Small intestine (tissue), 7 donors: ENCODE measurements at regions not wholly inside any gene's neighbourhood (a gene's known extent, or its start where the extent isn't known, plus 50 kb on each side); places are given as distances from the start of the nearest gene placed in this dataset.

ENCODE experiments used
- DNase-seq, 2 donors: peaks; one replicate each; pipeline versions ENCODE4 v3.0.0 to v3.0.0-alpha.2; 2013
- FAIRE-seq: peaks from 2 replicates; lab custom pipeline; 2012; peaks lifted over from hg19 to GRCh38; lab: Jason Lieb, UNC
- H3K27ac ChIP-seq, 3 donors: one replicate each; pipeline ENCODE4 v1.5.1; 2013; ENCODE audit warnings: low read length in 2 of 3, mild to moderate bottlenecking in 2 of 3, control low read depth in 1 of 3, inconsistent platforms in 1 of 3, low read depth in 1 of 3, moderate library complexity in 1 of 3
- H3K27me3 ChIP-seq, 3 donors: one replicate each; pipeline ENCODE4 v1.6.1; 2013; ENCODE audit warnings: low read length in 3 of 3, inconsistent platforms in 1 of 3; ENCODE audit not compliant: control insufficient read depth in 3 of 3, insufficient read depth in 3 of 3
- H3K36me3 ChIP-seq, 3 donors: one replicate each; pipeline ENCODE4 v1.6.1; 2013; ENCODE audit warnings: low read length in 3 of 3, inconsistent platforms in 1 of 3, low read depth in 1 of 3, mild to moderate bottlenecking in 1 of 3, moderate library complexity in 1 of 3; ENCODE audit not compliant: control insufficient read depth in 3 of 3, insufficient read depth in 2 of 3
- H3K4me1 ChIP-seq, 3 donors: one replicate each; pipeline ENCODE4 v1.6.1; 2013; ENCODE audit warnings: low read length in 2 of 3, inconsistent platforms in 1 of 3, low read depth in 1 of 3, mild to moderate bottlenecking in 1 of 3, moderate library complexity in 1 of 3; ENCODE audit not compliant: control insufficient read depth in 3 of 3, insufficient read depth in 2 of 3
- H3K4me3 ChIP-seq, 3 donors: one replicate each; pipeline ENCODE4 v1.5.1; 2013; ENCODE audit warnings: low read length in 3 of 3, control low read depth in 1 of 3, inconsistent platforms in 1 of 3, low read depth in 1 of 3, mild to moderate bottlenecking in 1 of 3, moderate library complexity in 1 of 3
- H3K9me3 ChIP-seq, 2 donors: one replicate each; pipeline ENCODE4 v1.6.1; 2013; ENCODE audit warnings: low read depth in 1 of 2, low read length in 1 of 2; ENCODE audit not compliant: control insufficient read depth in 2 of 2, insufficient read depth in 1 of 2
- WGBS, 3 donors: extraction: QIAGEN DNeasy Blood & Tissue Kit; methylation state at CpG; one replicate each; pipeline ENCODE4 v1.1.7; 2013; 5-methylcytosine and 5-hydroxymethylcytosine counted together
- donor health status: healthy with polysubstance abuse.
- donor health status: control.
- donor health status: control.
- donor health status: Bipolar disorder and iron deficiency.
- donor health status: healthy.

- Histone ChIP-seq H3K36me3 (no peaks in the 10 kb centered on the region), H3K9me3 (no peaks in the 10 kb centered on the region), H3K4me1 (peaks cover 0 to 36% (median 0%) of the 10 kb centered on the region in 3 donors), H3K4me3 (no peak overlapping the region), H3K27me3 (no peaks in the 10 kb centered on the region), H3K27ac (peak overlapping the region in 1 of 3 donors; percentile 62)
- 28 to 37% (median 32%) methylated on average over 7 of the region's 7 CpGs for WGBS, 3 donors
- DNase-seq = peak; percentile 70 to 86
- FAIRE-seq = no peak
Observed at GRCh38 chr20:12925210-12925755, 83.5 kb upstream of the SPTLC3 start.

GRCh38 chr20:12925863-12926793, 82.6 kb upstream of the SPTLC3 start:
- DNase-seq (peak in 1 of 2 donors; percentile 63), FAIRE-seq (no peak)
- no peaks in the 10 kb centered on the region for H3K9me3 ChIP-seq
- no peak overlapping the region for H3K4me3 ChIP-seq
- peak overlapping the region in 1 of 3 donors; percentile 62 for H3K27ac ChIP-seq
- H3K4me1 ChIP-seq = peaks cover 0 to 36% (median 0%) of the 10 kb centered on the region in 3 donors
- no peaks in the 10 kb centered on the region for H3K36me3 ChIP-seq
- H3K27me3 ChIP-seq = no peaks in the 10 kb centered on the region
- WGBS, 3 donors = 37 to 58% (median 49%) methylated on average over 9 of the region's 9 CpGs

GRCh38 chr20:12927489-12927888, 81.3 kb upstream of the SPTLC3 start:
- H3K27ac ChIP-seq = no peak overlapping the region
- no peaks in the 10 kb centered on the region for H3K27me3 ChIP-seq
- WGBS, 3 donors = 84 to 88% (median 86%) methylated on average over 5 of the region's 5 CpGs
- H3K36me3 ChIP-seq = no peaks in the 10 kb centered on the region
- H3K4me3 ChIP-seq = no peak overlapping the region
- DNase-seq = no peak
- no peak for FAIRE-seq
- H3K9me3 ChIP-seq = no peaks in the 10 kb centered on the region
- H3K4me1 ChIP-seq = peaks cover 0 to 36% (median 0%) of the 10 kb centered on the region in 3 donors

DNA sequence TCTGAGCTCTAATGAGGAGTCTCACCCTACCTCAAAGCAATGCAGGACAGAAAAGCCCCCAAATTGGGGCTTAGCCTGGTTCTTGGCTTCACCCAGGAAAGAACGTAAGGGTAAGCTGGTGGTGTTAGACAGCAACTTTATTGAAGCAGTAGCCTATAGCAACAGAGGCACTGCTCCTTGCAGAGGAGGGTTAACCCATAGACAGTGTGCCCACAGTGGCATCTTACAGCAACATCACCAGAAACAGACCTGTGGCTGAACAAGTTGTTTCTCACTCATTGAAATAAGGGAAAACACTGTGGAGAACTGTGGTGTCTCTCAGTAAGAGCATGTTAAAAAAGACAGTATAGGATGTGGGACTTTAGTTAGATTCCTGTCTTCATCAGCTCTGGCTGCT, 80.4 kb upstream of the SPTLC3 start:
- Histone ChIP-seq H3K27me3 (no peaks in the 10 kb centered on the region), H3K4me3 (no peak overlapping the region), H3K36me3 (no peaks in the 10 kb centered on the region), H3K27ac (no peak overlapping the region), H3K4me1 (peaks cover 0 to 33% (median 0%) of the 10 kb centered on the region in 3 donors), H3K9me3 (no peaks in the 10 kb centered on the region)
- no peak for DNase-seq
- FAIRE-seq = no peak
- WGBS, 3 donors = 77 to 85% (median 82%) methylated on average over 1 of the region's 1 CpG

GRCh38 chr20:12928755-12929401, 79.9 kb upstream of the SPTLC3 start:
- H3K27me3 ChIP-seq = no peaks in the 10 kb centered on the region
- WGBS, 3 donors = 36 to 59% (median 53%) methylated on average over 4 of the region's 4 CpGs
- no peaks in the 10 kb centered on the region for H3K9me3 ChIP-seq
- H3K36me3 ChIP-seq = no peaks in the 10 kb centered on the region
- no peak overlapping the region for H3K4me3 ChIP-seq
- H3K27ac ChIP-seq = no peak overlapping the region
- peak in 1 of 2 donors; percentile 25 for DNase-seq
- no peak for FAIRE-seq
- H3K4me1 ChIP-seq = peaks cover 0 to 33% (median 0%) of the 10 kb centered on the region in 3 donors

GRCh38 chr20:12936020-12936419, 72.8 kb upstream of the SPTLC3 start:
- H3K9me3 ChIP-seq = no peaks in the 10 kb centered on the region
- H3K4me1 ChIP-seq = no peaks in the 10 kb centered on the region
- H3K27me3 ChIP-seq = no peaks in the 10 kb centered on the region
- no peak for DNase-seq
- H3K4me3 ChIP-seq = no peak overlapping the region
- no peak overlapping the region for H3K27ac ChIP-seq
- 64 to 74% (median 71%) methylated on average over 5 of the region's 5 CpGs for WGBS, 3 donors
- FAIRE-seq = no peak
- H3K36me3 ChIP-seq = no peaks in the 10 kb centered on the region

GRCh38 chr20:12936524-12936923, 72.2 kb upstream of the SPTLC3 start:
- Histone ChIP-seq H3K9me3 (no peaks in the 10 kb centered on the region), H3K27ac (no peak overlapping the region), H3K4me1 (no peaks in the 10 kb centered on the region), H3K36me3 (no peaks in the 10 kb centered on the region), H3K27me3 (no peaks in the 10 kb centered on the region), H3K4me3 (no peak overlapping the region)
- FAIRE-seq (no peak), DNase-seq (no peak)
- 82 to 86% (median 84%) methylated on average over 6 of the region's 6 CpGs for WGBS, 3 donors

GRCh38 chr20:12941025-12941424, 67.7 kb upstream of the SPTLC3 start:
- Histone ChIP-seq H3K27me3 (no peaks in the 10 kb centered on the region), H3K36me3 (no peaks in the 10 kb centered on the region), H3K9me3 (no peaks in the 10 kb centered on the region), H3K4me3 (no peak overlapping the region), H3K27ac (no peak overlapping the region), H3K4me1 (no peaks in the 10 kb centered on the region)
- no peak for FAIRE-seq
- no peak for DNase-seq
- WGBS, 3 donors = 91 to 100% (median 93%) methylated on average over 1 of the region's 1 CpG
